Stimulated activated CD8-positive, alpha-beta memory T cell treated with anti-CD3 and anti-CD28 coated beads, Interleukin-15, amount 100 ng/mL, for 24 hours (primary cell): ENCODE measurements at regions not wholly inside any gene's neighbourhood (a gene's known extent, or its start where the extent isn't known, plus 50 kb on each side); places are given as distances from the start of the nearest gene placed in this dataset.
"Not testable (repeated sequence)": the region's sequence is repeated elsewhere in the genome, so short reads cannot be mapped to it uniquely, and the experiment has no call there.

Source experiments
- DNase-seq: peaks from one replicate; pipeline ENCODE4 v3.0.0-alpha.2; 2020; ENCODE audit warnings: low read depth

DNA sequence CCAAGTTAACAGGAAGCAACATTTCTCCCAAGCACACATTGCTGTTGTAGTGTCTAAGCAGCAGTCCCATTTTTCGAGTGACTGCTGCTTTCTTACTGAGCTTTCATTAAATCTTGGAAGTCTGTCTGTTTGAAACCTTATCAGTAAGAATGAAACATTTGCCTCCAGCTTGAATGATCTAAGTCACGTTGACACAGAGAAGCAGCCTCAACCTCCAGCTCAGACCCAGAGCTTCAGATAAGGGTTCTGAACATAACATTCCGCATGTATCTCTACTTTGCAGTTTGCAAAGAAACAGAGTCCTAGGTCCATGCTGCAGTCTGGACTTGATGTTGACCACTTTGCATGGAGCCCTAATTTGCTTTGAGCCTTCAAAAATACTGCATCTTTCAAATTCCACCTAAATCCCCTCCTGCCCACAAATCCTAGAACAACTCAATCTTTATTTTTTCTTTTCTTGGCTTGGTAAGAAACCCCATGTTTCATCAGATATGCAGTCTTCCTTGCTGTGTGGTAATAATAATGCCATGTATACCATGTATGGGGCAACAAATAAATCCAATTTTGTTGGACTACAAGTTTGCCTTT lies 698.7 kb upstream of the IGFBP3 start:
- no peak for DNase-seq

DNA sequence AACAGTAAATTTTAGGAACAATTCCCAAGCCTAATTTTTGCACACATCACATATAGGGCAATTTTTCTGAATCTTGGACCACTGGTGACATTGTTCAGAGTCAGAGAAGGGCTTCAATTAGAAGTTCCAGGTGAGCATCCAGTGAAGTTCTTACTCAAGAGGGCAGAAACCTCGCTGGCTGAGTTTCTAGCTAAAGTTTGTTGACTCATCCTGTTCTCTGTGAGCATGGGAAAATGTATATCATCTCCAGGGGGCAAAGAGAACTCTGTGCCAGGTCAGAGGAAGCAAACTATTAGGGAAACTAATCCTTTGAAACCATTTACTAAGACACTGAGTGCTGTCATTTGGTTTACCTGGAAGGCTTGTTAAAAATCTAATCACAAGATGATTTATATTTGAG lies 695.6 kb upstream of the IGFBP3 start:
- DNase-seq = no peak

DNA sequence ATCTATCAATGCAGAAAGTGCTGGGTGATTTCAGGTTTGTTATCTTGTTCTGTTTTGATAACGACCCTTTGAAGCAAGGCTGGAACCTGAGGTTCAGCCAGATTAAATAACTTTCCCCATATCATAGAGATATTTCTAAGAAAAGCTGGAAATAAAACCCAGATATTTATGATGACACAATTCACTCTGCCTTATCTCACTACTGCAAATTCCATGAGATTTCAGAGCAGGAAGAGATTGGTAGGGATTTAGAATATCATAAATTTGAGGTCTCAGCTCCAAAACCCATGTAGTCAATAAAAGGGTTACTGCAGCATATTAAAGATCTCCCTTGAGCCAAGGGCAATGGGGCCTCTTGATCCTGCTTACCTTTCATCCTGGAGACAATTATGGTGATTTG lies 692.5 kb upstream of the IGFBP3 start:
- DNase-seq = no peak

DNA sequence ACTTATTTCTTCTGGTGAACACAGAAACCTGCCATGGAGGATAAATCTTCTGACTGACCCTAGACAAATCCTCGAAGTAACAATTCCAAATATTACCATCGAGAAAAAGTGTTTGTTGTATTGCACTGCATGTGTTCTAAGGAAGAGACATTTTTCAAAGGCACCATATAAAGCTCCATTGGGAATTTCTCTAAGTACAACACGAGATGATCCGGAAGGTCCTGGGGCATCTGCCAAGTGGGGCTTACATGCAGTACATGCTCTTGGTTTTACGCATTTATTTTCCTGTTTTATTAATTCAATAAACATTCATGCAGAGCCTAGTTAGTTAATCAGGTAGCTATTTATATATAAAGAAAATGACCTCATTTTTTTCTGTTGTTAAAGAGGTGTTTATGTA lies 692.0 kb upstream of the IGFBP3 start:
- no peak for DNase-seq

DNA sequence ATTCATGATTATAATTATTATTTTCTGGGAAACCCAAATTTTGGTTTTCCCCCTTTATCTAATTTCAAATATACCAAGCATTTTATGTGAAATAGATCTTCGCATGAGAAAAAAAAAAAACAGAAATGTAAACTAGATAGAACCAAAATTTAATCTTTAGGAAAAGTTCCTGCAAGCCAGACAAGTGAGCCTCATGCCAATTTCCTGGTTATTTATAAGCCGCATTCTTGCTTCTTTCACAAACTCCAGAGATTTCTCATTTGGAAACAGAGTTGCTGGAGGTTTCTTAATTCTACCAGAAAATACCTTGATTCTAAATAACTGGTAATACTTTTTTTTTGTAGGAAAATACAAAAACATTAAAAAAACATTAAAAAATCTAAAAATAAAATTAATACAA lies 690.4 kb upstream of the IGFBP3 start:
- DNase-seq = no peak

DNA sequence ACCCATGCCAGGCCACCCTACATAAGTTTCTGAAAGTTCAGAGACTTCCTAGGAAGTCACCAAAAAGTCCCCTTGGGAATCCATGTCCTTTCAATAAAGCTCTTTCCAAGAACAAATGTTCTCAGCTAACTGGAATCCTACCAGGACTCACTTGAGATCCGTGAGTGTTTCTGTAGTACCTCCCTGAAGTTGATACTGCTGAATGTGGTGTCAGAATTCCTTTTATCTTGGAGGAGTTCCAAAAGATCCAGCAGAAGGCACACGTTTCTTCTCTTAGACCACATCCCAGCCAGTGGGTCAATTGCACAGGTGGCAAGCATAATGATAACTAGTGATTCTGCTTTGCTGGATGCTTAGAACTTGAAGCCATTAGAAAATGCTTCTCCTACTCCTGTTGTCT lies 689.7 kb upstream of the IGFBP3 start:
- DNase-seq = no peak

DNA sequence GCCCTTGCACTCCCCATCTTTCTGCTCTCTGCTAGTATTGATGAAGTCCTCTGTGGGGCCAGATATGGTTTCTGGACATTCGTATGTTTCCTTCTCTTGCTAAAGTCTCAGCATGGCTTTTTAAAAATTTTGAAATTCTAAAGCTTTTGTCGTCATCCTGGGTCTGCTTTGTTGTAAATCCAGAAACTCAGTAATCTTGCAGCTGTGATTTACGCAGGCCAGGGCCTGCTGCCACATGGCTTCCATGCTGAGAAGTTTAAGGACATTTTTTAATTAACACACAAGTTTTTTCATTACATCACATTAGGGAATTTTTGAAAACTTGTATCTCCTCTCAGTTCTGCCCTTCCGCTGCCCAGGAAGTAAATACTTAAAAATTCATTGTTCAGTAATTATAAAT lies 686.1 kb upstream of the IGFBP3 start:
- DNase-seq = no peak

DNA sequence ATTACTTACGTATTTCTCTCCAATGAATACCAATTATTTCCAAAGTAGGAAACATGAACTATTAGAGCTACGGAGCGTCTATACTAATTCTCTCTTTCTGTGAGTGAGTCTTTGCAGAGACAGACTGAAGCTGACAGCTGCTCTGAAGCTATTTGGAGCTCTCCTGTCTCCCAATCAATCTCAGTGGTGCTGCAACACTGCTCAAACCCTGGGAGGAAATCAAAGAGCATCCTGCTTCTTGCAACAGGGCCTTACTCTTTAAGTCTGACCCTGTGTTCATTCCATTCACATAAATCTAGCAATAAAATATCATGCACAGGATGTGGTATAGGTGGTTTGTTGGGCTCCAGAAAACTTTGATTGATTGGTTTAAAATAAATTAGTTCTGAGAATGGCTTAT lies 685.7 kb upstream of the IGFBP3 start:
- no peak for DNase-seq

DNA sequence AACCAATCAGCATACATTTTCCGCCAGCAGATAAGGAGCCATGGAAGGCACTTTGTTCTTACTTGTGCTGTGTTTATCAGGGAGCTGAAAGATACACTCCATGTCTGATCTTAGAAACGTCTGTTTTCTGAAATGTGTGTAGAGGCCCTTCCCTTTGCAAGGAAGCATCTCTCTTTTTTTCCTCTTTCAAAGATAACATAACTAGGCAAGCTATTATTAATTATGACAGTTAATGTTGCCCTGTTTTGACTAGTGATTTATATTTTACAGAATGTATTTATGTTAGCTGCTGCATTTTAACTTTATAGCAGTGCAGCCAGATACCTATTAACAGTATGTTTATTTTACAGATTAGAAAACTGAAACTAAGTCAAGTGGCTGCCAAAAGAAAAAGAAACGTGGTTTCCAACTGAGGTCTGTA lies 683.2 kb upstream of the IGFBP3 start:
- no peak for DNase-seq

DNA sequence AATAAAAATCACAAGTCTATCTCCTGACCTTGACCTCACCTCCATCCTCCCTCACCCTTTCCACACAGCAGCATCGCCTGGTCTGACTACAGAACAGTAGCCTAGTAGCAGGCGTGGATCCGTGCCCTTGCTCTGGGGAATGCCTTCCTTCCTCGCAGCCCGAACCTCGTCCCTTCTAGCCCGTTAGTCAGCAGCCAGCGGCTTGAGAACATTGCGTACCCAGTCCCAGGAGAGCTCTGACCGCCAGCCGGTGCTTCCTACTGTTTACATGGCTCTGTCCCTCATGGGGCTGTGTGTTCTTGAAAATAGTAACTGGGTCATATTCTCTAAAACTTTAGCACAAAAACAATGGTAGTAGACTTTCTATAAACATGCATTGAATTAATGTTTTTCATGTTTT lies 682.7 kb upstream of the IGFBP3 start:
- no peak for DNase-seq

DNA sequence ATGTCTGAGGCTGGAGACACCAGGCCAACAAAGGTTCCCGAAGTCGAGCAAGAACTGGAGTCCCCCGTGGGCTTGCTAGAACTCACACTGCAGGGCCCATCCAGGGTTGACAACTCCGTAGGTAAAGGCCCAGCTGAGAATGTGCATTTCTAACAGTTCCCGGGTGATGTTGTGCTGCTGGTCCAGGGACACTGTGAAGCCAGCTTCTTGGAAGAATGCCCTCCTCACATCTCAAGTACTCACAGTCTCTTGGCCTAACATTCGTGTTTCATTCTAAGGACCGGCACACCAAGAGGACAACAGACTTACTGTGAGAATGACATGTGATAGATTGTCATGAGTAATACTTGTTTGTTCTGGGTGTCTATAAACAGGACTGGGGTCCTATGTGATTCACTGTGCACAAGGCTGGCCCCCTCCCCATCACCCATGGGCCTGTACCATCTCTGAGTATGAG lies 682.3 kb upstream of the IGFBP3 start:
- no peak for DNase-seq

DNA sequence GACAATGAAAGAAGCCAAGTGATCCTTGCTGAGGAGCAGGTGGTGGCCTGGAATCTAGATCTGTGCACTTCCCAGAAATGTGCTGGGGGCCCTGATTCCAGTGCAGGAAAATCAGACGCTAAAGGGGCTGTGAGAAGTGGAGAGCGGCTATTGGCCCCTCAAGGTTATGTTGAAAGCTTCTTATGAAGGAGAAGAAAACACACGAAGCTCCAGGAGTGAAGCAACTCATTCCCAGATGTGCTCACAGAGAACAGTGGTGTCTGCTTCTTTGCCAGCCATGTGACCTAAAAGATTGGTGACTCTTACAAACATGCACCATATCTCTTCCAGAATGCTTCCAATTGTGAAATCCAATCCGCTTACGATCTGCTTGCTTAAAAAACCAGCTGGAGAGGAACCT lies 679.3 kb upstream of the IGFBP3 start:
- no peak for DNase-seq

DNA sequence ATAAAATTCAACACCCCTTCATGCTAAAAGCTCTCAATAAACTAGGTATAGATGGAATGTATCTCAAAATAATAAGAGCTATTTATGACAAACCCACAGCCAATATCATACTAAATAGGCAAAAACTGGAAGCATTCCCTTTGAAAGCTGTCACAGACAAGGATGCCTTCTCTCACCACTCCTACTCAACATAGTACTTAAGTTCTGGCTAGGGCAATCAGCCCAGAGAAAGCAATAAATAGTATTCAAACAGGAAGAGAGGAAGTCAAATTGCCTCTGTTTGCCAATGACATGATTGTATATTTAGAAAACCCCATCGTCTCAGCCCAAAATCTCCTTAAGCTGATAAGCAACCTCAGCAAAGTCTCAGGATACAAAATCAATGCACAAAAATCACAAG lies 673.8 kb upstream of the IGFBP3 start:
- DNase-seq = not testable (repeated sequence)

DNA sequence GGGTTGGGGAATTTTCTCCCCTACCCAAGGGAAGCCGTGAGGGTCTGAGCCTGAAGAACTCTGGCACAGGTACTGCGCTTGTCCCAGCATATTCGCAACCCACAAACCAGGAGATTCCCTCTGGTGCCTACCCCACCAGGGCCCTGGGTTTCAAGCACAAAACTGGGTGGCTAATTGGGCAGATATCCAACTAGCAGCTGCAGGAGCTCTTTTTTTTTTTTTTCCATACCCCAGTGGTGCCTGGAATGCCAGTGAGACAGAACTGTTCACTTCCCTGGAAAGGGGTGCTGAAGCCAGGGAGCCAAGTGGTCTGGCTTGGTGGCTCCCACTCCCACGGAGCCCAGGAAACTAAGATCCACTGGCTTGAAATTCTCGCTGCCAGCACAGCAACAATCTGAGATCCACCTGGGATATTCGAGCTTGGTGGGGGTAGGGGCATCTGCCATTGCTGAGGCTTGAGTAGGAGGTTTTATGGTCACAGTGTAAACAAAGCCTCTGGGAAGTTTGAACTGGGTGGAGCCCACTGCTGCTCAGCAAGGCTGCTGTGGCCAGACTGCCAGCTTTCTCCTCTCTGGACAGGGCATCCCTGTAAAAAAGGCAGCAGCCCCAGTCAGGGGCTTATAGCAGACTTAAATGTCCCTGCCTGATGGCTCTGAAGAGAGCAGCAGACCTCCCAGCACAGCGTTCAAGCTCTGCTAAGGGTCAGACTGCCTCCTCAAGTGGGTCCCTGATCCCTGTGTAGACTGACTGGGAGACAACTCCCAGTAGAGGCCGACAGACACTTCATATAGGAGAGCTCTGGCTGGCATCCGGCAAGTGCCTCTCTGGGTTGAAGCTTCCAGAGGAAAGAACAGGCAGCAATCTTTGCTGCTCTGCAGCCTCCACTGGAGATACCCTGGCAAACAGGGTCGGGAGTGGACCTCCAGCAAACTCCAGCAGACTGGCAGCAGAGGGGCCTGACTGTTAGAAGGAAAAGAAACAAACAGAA lies 670.1 kb upstream of the IGFBP3 start:
- DNase-seq = not testable (repeated sequence)

DNA sequence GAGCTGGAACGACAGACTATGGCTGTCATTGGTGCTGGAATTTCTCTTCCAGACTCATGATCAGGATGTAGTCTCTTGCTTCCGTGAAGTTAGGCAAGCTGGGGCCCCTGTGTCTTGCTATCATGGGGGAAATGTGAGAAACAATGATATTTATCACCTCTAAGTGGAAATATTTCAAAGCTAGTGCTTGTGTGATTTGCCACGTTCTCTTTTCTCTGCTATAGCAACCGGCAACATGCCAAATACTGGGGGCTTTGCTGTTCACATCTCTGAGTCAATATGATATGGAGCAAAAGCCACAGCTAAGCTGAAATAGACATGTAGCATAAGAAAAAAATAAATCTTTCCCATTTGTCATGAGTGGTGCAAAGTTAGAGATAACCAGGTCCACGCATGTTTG lies 668.2 kb upstream of the IGFBP3 start:
- DNase-seq = no peak

DNA sequence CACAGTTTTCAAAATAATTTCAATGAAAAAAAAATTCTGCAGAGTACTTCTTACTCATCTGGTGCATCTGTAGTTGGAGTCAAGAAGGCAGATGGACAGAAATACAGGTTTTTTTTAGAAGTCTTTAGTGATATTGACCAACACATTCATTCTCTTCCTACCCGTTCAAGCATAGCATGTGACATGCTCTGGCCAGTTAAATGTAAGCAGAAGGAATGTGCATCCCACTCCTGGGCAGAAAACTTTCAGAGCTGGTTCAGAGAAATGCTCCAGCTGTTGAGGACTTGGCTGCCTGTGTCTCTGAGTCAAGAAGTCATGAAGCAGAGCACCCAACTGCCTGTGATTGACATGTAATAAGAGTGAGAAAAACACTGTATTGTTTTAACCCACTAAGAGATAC lies 665.3 kb upstream of the IGFBP3 start:
- no peak for DNase-seq

DNA sequence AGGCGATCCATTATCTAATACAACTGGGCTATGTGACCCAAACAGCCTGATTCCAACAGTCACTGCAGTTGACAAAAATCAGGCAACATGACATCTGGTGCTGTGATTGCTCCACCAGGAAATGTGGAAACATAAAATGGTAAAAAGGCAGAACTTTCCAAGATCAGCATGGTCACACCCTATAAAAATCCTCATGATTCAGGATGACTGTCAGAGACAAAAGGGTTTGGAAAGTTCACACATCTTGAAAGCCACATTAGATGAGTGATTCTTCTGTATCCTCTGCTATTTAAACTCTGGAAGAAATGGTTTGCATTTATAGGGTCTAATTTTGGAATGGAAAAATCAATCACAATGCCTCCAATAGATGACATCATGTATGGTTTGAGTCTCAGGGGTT lies 662.6 kb upstream of the IGFBP3 start:
- no peak for DNase-seq

DNA sequence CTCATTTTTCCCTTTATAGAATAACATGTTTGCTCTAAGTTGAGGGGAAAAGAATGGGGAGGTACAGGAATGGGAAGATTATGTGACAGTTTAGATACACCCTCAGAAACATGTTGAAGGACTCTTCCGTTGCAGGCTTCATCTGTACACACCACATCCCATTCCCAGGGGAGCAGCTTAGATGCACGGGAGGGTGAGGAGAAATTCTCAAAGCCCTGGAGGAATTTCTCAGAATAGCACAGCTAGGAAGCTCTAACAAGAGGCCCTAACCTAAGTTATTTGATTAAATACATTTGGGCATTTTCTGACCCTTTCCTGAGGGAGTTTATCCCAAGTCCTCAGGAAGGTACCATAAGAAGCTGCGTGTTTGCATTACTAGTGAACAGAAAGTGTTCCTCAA lies 660.2 kb upstream of the IGFBP3 start:
- no peak for DNase-seq

DNA sequence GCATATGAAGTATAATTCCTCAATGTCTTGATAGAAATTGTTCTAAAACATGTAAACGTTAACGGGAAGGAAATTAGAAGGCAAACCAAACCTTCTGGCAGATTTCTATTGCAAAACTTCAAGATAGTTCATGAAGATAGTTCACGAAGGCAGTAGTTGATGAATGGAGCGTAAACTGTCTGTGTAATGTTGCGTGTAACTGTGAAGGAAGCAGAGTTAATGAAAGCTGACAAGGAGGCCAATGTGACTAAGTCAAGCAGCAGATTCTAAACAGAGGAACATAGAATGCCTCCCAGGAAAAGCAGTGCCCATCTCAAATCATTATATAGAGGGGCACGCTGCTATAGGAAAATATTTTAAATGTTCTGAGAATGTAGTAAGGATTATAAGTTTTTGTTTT lies 659.7 kb upstream of the IGFBP3 start:
- DNase-seq = no peak

DNA sequence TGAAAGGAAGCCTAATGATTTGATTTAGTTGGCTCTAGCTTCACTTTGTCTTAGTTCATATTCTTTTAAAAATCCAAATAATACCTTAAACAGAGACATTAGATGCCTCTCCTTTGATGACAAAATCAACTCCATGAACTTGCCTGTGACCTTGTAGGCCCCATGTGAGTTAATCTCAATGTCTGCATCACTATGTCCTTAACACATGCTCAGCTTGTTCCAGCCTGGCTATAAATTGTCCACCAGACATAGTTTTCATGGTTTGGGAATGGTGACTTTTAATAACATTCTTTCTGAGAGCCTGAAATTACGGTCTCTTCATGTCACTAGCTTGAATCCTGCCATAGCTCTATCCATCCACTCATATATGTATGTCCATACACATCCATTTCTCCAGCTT lies 656.3 kb upstream of the IGFBP3 start:
- DNase-seq = no peak

DNA sequence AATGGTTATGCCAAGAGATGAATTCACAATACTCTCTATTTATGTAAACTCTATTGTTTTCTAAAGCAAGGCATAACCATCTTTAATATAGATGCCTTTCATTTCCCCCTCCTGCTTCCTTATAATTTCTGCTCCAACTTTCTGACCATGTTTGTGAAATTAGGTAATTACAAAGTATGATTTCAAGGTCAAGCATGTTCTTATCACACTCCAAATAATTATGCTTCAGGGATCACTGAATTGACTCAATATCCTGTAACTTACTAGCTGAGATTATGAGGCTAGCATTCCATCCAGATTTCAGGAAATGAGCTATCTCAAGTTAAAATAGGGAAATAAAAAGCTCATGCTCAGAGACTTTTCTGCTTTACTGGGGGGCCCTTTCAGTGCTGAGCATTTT lies 655.9 kb upstream of the IGFBP3 start:
- no peak for DNase-seq

DNA sequence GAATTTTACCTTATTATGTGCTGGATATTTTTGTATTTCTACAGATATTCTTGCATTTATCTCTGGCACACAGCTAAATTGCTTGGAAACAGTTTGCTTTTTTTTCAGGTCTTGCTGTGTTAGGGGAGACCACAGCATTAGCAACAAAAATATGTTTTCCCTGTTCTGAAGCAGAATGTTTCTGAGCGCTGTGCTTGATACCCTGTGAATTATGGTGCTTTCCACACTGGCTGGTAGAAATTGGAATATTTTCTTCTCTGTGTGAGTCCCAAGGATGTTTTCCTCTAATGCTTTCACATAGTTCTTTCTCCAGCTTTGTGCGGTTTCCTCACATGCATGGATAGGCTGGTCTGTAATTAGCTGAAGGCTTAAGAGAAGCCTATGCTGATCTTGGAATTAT lies 651.6 kb upstream of the IGFBP3 start:
- no peak for DNase-seq

DNA sequence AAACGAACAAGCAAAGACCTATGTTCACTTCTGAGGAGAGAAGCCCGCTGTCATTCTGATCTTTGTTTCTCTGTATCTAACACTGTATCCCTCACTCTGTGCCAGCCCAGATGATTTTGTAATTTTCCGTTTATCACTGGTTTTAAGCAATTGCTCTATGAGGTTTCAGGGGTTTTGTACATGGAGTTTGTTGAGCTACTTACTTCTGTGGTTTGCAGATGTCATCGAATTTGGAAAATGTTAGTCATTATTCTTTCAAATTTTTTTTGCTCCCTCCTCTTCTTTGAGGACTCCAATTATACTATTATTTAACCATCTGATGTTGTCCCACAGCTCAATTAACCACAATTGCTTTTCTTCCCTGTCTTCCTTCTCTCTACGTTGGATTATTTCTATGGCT lies 650.9 kb upstream of the IGFBP3 start:
- DNase-seq = no peak

DNA sequence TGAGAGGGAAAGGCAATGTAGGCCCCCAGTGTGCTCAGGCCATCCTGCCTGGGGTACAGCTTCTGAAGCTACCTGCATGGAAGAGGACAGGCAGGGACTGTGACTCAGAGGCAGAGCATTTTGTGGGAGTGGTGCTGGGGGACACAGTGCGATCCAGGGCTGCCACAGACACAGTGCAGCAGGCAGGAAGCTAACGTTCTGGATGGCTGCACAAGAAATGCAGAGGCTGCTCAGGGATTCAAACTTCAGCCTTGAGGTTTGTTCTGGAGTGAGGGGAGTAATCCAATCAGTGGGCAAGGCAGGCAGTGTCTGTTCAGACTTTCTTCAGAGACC lies 648.0 kb upstream of the IGFBP3 start:
- DNase-seq = no peak
